HL-60 (cell line): ENCODE measurements at regions not wholly inside any gene's neighbourhood (a gene's known extent, or its start where the extent isn't known, plus 50 kb on each side); places are given as distances from the start of the nearest gene placed in this dataset.

ENCODE experiments used
- DNase-seq, 2 experiments: peaks; one replicate each; pipeline ENCODE4 v3.0.0-alpha.2; 2010 to 2020; ENCODE audit warnings: low read depth in 1 of 2, low spot score in 1 of 2
- H3K27ac ChIP-seq: fragments of 250-450 bp; sonication (Bioruptor Pico); replicated peaks from 2 replicates; pipeline ENCODE4 v1.5.1; 2020; ENCODE audit warnings: mild to moderate bottlenecking, moderate library complexity
- H3K27me3 ChIP-seq: fragments of 250-450 bp; sonication (Bioruptor Pico); 2 replicates; pipeline ENCODE4 v1.5.1; 2021; ENCODE audit warnings: mild to moderate bottlenecking, moderate library complexity; ENCODE audit not compliant: insufficient read depth, poor library complexity, severe bottlenecking
- H3K4me3 ChIP-seq: replicated peaks from 2 replicates; pipeline ENCODE4 v1.5.1; 2011; ENCODE audit warnings: mild to moderate bottlenecking, control low read depth, low read length; ENCODE audit not compliant: insufficient read depth
- CTCF ChIP-seq: IDR thresholded peaks from one replicate; pipeline ENCODE4 v1.5.1; 2011; ENCODE audit warnings: low read length, control low read depth, inconsistent platforms; ENCODE audit not compliant: insufficient read depth
- GABPA ChIP-seq: IDR thresholded peaks from 2 replicates; pipeline ENCODE4 v1.6.1; 2012; ENCODE audit warnings: low read depth
- POLR2AphosphoS5 ChIP-seq: IDR thresholded peaks from 2 replicates; pipeline ENCODE4 v1.6.1; 2012; ENCODE audit warnings: low read depth
- REST ChIP-seq: IDR thresholded peaks from 2 replicates; pipeline ENCODE4 v1.6.1; 2012; ENCODE audit warnings: low read depth; ENCODE audit not compliant: insufficient replicate concordance
- SPI1 ChIP-seq: IDR thresholded peaks from 2 replicates; pipeline ENCODE4 v1.6.1; 2012; ENCODE audit warnings: low read depth, mild to moderate bottlenecking, borderline replicate concordance

DNA sequence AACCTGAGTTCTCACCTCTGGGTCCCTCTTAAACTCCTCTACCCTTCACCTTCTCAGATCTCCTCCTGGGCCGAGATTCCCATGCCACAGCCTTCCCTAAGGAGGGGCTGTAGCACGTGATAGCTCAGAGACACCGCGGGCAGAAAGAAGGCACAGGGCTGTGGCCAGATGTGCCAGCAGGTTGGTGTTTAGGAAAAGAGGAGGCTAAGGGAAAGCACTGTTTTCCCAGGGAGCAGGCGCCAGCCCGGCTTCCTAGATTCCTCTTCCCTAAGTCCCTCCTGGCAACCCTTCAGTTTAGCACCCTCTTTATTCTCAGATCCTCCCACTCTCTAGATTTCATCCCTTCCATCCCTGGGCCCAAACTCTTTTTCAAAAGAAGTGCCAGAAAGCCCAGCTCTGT is 59.4 kb upstream of the CCNG1 start:
- Histone ChIP-seq H3K27me3 (no peaks in the 10 kb centered on the region), H3K4me3 (no peak overlapping the region), H3K27ac (no peak overlapping the region)
- TF ChIP-seq GABPA (no peak), REST (no peak), CTCF (no peak), SPI1 (no peak), POLR2AphosphoS5 (no peak)
- no peak for DNase-seq

DNA sequence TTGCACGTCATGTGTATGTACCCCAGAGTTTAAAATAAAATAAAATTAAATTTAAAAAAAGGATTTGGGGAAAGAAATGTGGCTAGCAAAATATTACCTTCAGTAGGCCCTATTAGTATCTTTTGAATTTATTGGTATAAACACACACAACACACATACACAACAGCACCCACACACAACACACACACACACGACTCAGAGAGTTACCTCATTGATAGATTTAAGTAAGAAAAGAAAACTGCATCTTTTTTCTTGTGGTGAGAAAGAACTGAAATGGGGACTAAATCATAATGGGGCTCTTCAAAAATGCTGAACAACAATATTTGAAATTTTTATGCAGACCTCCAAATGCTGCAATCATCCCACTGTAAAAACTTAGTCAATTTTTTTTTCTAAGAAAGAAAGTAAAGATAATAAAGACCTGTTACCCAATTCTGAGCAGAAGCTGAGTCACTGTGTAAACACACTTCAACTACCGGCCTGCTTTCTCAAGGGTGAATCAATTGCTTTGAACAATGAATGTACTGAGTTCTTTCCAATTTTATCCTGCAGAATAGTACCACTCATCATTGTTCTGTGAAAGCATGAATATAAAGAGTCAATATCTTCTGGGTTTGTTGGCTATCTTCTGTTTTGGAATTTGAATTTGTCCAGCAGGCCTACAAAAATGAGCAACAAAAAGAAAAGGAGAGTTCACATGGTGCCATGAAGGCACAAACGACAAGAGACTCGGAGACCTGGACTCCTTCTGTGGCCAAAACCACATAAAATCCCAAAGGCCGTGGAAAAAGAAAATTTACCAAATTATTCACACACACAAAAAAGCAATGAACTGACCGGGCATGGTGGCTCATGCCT is 57.9 kb upstream of the CCNG1 start:
- DNase-seq, result peak in 1 of 2 experiments; percentile 34
- H3K27ac ChIP-seq, result peak overlapping the region; percentile 28
- H3K27me3 ChIP-seq, result no peaks in the 10 kb centered on the region
- H3K4me3 ChIP-seq, result no peak overlapping the region
- TF ChIP-seq SPI1 (no peak), GABPA (no peak), CTCF (no peak), REST (no peak), POLR2AphosphoS5 (no peak)

- Histone ChIP-seq H3K27me3 (no peaks in the 10 kb centered on the region), H3K4me3 (no peak overlapping the region), H3K27ac (no peak overlapping the region)
- no peak for DNase-seq
- no peak for TF ChIP-seq CTCF
- no peak for TF ChIP-seq POLR2AphosphoS5
- TF ChIP-seq REST, result no peak
- no peak for TF ChIP-seq GABPA
- no peak for TF ChIP-seq SPI1
Measured at GRCh38 chr5:163381832-163382231, 55.6 kb upstream of the CCNG1 start.
